Activated CD8-positive, alpha-beta memory T cell treated with anti-CD3 and anti-CD28 coated beads, Interleukin-2, amount 50 U/mL, for 4 hours (primary cell): ENCODE measurements at regions not wholly inside any gene's neighbourhood (a gene's known extent, or its start where the extent isn't known, plus 50 kb on each side); places are given as distances from the start of the nearest gene placed in this dataset.

ENCODE experiments used
- DNase-seq: peaks from one replicate; pipeline ENCODE4 v3.0.0-alpha.2; 2020

DNA sequence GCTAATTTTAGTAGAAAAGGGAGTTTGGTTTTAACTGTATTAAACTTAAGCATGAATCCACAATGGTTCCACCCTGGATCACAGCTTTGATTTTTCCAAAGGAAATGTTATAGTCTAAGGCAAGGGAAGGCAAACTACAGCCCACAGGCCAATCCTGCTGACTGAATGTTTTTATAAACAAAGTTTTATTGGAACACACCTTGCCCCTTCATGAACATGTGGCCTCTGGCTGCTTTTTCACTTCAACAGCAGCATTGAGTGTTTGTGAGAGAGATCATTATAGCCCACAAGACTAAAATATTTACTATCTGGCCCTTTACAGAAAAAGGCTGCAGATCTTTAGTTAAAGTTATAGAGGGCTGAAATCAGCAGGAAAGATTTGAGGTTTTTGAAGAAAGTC, 198.7 kb downstream of the IRS2 start:
- DNase-seq = no peak

DNA sequence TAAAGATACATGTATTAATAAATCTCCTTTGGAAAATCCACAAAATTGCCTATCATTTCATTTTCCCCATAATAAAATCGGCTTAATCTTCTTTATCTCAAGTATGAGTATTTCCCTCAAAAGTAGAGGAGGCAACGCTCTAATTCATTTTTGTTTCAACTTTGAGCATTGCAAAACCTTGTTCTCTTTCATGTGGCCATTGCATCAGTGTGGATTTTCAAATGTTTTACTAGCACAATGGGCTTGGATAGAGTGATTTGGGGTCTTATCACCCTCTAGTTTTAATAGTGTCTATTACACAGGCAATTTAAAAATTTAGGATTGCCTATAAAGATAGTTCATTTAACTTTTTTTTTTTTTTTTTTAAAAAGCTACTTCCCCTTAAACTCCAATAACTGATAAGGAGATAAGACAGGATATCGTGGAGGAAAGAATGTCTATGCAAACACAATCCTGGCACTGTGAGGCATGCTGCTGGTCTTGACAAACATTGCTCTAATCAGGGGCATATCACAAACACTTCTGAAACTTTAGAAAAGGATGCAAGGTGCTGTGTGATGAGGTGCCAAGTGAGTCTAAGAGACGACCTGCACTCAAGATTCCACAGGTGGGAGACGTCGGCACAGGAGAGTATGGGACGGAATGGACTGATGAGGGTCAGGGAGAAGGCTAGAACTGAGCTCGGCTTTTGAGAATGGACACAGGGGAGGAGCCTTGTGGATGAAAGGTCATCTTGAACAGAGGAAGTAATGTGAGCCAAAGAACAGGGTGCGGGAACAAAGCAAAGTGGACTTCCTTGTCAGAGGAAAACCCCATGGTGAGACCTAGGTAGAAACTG, 199.7 kb downstream of the IRS2 start:
- DNase-seq = no peak

DNA sequence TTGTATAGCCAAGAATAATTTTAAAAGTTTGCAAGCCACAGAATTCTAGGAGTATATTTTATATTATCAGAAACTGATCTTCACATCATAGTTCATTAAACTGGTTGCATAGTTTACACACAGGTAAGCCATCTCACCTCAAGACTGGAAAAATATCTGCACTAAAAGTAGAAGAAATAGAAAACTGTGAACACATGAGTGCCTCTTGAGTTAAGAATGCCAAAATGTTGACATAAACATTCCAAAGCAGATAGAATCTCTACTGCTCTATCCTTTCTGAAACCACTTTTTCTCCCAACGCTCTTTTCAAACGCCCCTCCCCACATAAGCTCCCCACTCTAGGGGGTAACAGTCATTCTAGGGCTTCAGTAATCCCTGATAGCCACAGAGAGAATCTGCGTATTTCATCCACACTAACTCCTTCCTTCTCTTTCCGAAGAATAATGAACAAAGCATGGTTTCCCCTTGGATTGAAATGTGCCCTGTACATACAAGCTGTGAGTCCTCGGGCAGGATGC, 201.5 kb downstream of the IRS2 start:
- DNase-seq = no peak

DNA sequence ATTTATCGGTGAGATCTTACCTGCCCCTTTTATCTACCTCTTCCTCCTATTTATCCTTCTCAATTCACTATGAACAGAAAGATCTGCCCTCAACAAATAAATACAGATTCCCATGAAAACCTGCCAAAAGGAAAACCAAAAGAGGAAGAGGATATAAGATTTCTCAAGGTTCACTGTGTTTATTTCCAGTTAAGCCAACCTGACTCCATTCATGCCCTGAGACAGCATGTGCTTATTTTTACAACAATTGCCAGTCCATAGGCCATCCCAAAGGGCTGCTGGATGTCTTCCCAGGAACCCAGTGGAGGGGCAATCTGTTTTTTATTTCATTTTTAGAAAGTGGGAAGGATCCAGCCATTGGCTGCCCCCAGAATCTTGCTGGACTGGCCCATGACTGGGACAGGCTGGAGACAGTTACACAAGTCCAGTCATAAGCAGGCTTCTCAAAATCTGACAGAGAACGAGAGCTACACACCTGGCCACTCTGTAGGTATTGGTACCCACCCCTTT, 209.1 kb downstream of the IRS2 start:
- no peak for DNase-seq

DNA sequence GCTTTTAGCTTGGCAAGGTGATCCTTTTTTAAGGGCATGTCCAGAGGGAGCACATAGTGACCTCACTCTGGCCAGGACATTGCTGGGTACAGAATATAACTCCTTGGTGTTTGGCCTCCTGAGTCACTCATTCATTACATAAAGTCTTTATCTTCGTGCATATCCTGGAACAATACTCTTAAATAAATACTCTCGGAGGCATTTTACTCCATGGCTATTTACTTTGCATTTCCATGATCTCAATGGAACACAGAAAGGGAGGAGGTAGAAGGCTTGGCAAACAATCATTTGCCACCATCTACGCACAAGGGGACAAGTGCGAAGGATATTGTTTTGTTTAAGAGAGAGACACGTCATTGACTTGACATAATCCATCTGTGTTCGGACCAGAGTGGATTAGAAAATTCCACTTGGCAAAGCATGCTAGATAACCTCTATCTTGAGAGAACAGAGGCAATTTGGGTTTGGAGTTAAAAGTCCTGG, 210.0 kb downstream of the IRS2 start:
- no peak for DNase-seq

DNA sequence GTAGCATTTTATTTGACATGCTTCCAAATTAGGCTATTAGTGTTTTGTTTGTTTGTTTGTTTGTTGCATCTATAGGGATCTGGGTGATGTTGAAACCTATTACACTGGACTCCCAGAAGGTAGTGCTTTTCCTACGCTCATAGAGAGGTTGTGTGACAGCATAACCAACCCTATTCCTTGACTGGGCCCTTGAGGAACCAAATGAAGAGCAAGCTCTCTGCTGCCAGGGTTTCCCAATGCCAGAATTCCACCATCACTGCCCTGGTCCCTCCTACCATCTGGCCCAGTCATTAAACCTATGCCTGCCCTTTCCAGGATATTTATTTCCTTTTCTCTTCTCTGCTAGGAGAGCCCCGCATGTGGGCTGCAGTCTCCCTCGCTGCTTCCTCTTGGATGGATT, 210.6 kb downstream of the IRS2 start:
- DNase-seq = no peak

DNA sequence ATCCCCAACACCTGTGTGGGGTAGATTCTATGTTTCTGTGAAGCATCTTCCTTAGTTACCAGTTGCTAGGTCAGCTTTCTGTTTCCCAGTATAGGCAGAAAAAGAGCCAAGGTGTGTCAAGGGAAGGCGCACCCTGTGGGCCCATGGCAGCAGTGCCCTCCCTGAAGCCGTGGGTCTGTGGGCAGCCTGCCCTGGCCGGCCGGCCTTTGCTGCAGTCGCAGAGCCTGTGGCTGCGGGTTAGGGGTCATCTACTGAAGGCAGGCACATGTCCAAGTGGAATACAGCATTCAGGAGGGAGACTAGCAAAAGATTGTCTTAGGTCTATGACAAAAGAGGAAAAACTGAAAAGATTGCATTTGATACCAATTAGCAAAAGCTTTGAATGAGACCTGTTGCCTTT, 214.0 kb downstream of the IRS2 start:
- DNase-seq = no peak

DNA sequence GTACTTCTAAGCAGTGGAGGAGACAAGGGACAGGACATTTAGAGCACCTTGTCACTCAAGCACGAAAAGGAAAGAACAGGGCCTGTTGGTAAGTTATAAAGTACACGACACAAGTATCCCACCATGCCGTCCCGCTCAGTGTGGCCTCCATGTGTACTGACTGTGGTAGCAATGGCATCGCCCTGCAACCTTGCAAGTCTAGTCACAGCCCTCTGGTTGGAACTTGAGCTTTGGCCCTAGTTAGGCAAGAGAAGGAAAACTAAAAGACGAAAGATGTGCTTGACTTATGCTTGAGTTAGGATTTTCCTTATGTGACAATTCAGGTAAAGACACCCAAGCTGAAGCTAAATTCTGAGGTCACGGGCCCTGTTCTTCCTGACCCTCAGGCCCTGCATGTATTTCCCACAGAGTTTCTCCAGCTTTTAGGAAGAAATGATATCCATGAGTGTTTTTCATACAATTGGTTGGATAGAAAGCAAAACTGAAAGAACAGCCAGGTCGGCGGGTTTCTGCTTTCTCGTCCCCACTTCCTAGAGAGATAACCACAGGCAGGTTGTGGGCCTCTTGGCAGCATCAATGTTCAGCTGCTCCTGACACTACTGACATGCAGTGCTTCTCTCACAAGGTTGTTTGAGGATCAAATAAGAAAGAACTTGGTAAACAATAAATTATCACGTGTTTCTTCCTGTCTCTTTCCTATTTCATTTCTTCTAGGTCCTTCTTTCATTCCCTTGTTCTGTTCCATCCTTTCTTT, 216.2 kb downstream of the IRS2 start:
- no peak for DNase-seq

DNA sequence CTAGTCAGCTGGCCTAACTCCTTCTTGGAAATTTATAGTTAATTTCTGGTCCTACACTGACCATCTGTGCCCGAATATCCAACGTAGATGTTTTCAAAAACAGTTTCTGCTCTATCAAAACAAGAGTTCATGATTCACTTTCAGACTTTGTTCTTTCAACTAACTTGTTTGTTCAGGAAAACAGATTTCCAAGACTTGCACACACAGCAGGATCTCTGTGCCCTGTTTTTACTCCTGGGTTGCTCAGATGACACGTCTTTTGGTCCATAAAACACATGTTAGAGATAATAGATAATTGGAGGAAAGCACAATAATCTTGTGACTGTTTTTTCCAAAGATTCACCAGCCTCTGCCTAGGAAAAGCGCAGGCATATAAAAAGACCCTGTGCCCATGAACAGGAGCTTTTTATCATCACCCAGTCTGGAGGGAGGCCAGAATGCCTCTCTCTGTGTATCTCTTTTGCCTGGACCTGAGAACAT, 218.0 kb downstream of the IRS2 start:
- no peak for DNase-seq

DNA sequence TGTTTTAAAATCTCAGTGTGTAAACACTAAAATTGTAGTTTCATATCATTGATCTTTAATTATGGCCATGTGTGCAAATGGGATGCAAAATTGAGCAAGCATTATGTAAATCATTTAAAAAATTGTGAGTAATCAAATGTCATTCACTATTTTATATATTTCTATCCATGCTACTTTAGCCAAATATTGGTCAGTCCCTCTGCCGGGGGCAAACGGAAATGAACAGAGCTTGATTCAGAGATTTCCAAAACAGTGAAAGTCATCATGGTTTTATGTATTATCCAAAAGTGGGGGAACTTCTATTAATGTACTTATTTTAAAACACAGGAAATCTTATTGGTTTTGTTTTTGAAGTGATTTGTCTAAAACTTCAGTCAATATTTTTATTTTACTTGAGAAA, 219.1 kb downstream of the IRS2 start:
- DNase-seq = no peak

DNA sequence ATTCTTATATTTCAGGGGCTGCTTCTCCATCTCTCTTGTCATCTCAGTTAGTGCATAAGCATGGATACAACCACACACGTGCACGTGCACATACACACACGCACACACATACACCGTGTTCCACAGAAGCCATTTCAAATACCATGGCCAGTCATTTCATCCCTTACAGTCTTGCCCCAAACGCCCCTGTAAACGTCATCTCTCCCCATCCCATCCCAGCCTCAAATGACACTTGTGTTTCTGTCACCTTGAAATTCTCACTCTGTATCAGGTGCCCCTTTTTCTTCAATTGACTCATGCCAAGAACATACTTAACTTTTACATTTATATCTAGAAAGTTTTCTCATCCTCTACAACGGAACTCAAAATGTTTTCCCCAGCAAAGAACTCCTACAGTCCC, 220.5 kb downstream of the IRS2 start:
- no peak for DNase-seq

DNA sequence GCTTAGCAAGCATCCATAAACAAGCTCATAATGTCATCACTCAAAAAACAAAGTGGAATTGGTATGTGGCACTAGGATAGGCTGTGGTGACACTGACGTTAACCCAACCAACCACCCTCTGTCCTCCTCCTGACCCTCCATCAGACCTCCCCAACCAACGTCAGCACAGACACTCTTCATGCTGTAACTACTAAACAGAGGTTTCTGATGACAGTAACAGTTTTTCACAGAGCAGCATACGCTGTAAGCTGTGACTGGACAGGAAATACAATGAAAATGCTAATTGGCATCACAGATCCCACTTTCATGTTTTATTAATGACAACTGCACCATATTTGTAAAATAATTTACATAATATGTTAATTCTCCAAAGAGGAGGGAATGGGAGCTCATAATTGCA, 238.0 kb downstream of the IRS2 start:
- DNase-seq = no peak

DNA sequence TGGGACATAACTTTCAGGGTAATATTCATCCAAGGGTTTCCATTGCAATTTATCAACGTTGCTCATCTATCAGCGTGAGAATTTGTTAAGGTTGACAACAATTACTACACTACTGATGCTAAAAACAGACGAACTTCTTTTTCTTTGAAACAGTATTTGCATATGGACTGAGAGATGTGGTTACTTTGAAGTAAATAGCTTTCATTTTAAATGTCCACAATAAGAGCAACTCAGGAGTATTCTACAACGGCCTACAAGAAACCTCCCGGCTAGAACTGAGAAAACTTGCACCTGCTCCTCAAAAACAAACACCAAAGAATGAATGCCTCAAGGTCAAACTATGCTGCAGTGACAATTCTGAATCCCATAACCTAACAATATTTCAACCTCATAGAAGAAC, 238.4 kb downstream of the IRS2 start:
- DNase-seq = no peak

DNA sequence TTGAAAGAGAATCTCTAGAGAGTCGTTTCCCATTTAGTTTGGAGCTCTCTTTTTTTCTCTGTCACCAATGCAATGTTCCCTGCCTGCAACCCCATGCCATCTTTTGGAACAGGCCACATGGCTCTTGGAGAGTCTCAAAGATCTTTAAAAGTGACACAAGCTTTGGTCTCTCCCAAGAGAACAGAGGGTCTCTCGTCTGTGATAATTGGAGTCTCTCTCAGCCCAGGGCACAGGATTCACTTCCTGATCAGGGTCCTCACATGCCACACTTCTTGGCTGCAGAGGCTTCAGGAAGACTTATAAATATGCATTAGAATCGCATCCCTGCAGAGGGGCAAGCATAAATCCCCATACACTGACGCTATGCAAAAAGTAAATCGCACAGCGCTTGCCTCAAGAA, 240.5 kb downstream of the IRS2 start:
- no peak for DNase-seq

DNA sequence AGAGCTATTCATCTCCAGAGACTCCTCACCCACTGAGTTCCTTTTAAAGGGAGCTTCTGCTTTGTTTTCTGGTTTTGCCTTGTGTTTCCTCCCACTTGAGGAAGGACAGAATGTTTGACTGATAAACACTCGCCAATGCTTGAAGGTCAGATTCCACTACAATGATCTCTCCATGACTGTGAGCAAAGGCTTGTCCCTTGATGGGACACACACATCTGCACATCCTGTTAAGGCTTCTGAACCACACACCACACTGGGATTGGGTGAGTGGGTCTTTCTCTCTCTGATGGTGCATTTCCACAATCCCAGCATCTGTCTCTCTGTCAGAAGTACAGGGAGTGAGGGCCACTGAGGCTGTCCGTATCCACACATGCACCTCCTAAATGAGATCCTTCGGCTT, 245.3 kb downstream of the IRS2 start:
- DNase-seq = no peak

DNA sequence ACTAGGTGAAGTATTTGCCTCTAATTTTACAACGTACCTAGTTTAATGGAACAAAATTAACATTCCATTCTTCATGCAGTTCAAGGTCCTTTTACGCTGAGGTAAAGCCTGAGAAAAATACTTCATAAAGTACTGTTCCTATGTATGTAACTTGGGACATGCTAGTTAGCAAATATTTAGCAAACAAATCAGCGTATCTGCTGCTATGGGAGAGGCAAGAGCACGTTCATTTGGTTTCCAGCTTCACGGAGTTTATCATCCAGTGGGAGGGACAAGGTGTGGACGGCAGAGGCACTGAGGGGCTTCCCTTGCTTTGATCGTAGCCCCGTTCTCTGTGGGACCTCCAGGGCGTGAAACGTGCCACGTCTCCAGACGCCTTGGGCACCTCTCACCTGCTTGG, 248.8 kb downstream of the IRS2 start:
- no peak for DNase-seq

DNA sequence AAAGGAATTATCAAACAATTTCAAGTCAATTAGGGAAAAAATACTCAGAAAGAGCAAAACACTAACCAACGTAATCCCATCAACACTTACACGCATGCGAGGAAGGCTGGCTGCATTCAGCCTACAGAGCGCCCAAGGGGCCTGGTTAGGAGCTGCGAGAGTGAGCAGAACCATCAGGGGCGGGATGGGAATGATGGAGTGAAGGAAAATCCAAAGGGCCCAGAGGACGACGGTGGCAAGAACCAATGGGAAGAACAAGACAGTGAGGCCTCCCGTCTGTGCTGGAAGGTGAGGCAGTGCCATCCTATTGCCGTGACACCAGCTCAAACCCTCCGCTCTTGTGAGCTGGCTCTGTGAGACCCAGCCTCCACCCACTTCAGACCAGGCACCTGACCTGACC, 253.0 kb downstream of the IRS2 start:
- DNase-seq = no peak

DNA sequence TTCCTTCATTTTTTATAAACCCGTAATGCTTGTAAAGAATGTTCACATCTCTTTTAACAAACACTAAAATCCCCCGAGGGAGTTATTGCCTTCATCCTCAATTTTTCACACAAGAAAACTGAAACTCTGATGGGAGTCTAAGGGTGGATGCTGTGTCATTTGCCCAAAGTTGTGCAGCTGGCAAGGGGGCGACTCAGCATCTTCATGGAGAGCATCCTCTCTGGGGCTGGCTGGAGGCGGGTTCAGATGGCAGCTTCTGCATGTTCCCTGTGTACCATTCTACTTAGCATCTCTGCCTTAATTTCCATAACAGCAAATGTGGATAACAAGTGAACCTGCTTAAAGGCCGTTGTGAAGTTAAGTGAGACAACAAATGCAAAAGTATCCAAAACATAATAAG, 256.4 kb downstream of the IRS2 start:
- DNase-seq = no peak

DNA sequence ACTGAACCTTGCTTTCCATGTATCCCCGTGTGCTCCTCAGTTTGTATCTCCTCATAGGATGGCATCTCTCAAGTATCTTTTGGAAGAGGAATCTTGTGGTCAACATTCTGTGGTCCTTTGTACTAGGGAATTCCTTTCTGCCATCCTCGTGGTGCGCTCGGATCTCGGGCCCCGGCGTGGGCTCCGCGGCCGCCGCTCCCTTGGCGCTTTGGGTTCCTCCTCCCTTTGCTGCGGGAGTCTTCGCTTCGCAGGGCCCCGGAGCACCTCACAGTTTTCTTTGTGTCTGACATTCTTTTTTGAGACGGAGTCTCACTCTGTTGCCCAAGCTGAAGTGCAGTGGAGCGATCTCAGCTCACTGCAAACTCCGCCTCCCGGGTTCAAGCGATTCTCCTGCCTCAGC, 264.7 kb downstream of the IRS2 start:
- DNase-seq = no peak

DNA sequence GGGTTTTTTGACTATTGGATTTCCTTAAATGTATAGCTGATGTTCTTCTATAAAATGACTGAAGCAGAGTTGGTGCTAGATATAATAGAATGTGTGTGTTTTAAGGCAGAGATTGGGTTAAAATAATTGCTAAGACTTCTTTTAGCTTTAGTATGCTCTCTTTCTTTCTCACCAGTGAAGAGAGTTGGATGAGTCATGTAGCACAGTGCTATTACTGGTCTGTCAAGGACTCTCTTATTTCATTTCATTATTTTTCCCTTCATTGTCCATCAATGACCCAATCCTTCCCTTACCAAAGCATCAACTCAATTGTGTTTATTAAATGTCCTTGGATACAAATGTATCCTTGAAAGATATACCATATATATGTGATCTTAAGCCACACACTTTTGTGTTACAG, 268.9 kb downstream of the IRS2 start:
- DNase-seq = no peak

DNA sequence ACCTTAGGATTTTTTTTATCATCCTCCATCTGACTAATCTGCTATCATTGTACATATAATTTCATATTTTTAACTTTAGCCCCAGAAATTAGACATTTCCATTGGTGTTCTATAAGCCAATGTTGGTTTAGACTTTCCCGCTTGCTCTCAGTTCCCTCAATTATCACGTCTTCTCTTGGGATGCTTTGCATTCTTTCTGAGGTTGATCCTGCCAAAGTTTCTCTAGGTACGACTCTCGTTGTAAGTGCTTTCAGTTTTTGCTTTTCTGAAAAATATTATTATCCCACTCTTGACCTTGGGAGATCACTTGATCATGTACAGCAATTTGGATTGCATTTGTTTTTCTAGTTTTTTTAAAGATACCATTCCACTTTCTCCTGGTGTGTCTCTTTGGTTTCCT, 270.2 kb downstream of the IRS2 start:
- DNase-seq = no peak

DNA sequence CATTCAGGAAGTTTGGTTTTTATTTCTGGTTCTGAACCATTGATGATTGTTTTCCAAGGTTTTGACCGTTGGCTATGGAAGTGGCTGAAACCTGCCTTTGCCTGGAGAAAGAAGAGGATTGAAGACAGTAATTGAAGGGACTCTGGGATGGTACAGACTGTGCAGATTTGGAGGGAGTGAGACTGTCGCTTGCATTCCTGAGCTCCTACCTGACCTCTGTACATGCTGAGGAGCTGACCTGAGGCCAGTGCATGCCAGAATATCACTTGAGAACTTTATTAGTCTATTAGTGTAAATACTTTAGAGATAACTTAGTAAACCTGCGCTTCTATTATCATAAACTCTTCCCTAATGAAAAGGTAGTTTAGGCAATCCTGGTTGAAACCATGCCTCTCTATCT, 276.4 kb downstream of the IRS2 start:
- DNase-seq = no peak

DNA sequence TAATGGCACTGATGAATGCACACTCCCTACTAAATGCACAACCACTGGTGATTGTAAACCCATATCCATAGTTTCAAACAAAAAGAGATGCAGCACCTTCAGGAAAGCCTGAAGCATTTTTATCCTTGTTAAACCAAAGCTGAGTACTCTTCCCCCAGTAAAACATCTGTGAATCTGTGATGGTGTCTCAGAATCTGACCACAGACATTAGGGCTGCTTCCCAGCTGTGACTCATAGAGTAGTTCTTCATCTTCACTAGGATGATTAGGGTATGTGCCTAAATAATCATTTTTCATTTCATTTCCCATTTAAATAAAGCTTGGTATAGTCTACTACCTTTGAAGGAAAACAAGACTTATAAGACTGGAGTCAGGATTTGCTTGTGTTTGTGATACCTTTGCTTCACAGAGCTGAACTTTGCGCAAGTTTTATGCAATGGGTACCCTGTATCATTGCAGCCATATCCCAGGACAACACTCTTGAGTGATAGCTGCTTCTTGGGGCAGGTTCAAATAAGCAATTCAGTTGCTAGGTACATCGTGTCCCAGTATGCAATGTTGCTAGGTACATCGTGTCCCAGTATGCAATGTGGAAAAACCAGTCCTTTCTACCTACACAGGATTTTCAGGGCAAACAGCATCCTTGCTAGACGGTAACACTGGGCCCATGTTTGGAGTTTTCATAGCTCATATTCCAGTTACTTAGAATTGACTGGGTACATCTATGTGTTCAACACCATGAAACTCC, 277.1 kb downstream of the IRS2 start:
- no peak for DNase-seq
